ENCODE measurements at regions not wholly inside any gene's neighbourhood (a gene's known extent, or its start where the extent isn't known, plus 50 kb on each side); places are given as distances from the start of the nearest gene placed in this dataset.

DNA sequence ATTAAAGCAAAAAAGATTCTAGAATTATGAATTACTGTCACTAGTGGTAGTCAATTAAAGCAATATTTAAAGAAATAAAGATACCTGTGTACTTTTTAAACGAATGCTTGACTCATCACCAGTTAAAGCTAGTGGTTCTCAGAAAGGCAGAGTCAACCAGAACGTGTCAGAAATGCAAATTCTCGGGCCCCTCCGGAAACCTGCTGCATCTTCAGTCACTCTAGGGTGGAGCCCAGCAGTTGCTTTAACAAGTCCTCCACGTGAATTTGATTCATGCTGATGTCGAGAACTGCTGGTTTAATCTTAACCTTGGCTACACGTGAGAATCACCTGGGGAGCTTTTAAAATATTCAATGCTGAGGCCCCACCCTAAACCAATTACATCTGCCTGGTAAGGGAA, 169.8 kb upstream of the SDK2 start:
- H3K9me3 ChIP-seq (ENCODE audit: control insufficient read depth, insufficient read depth, low read depth, low read length): no peaks in the 10 kb centered on the region
- TF ChIP-seq POLR2AphosphoS5 (IDR thresholded peaks at IDR 0.05; ENCODE audit: low read depth, low read length): no peak
- TF ChIP-seq, protein P1, sequence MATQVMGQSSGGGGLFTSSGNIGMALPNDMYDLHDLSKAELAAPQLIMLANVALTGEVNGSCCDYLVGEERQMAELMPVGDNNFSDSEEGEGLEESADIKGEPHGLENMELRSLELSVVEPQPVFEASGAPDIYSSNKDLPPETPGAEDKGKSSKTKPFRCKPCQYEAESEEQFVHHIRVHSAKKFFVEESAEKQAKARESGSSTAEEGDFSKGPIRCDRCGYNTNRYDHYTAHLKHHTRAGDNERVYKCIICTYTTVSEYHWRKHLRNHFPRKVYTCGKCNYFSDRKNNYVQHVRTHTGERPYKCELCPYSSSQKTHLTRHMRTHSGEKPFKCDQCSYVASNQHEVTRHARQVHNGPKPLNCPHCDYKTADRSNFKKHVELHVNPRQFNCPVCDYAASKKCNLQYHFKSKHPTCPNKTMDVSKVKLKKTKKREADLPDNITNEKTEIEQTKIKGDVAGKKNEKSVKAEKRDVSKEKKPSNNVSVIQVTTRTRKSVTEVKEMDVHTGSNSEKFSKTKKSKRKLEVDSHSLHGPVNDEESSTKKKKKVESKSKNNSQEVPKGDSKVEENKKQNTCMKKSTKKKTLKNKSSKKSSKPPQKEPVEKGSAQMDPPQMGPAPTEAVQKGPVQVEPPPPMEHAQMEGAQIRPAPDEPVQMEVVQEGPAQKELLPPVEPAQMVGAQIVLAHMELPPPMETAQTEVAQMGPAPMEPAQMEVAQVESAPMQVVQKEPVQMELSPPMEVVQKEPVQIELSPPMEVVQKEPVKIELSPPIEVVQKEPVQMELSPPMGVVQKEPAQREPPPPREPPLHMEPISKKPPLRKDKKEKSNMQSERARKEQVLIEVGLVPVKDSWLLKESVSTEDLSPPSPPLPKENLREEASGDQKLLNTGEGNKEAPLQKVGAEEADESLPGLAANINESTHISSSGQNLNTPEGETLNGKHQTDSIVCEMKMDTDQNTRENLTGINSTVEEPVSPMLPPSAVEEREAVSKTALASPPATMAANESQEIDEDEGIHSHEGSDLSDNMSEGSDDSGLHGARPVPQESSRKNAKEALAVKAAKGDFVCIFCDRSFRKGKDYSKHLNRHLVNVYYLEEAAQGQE (IDR thresholded peaks at IDR 0.05; ENCODE audit: insufficient read depth in 1 of 2, low read depth in 2 of 2, low read length in 1 of 2): no peak
- TF ChIP-seq, protein P2, sequence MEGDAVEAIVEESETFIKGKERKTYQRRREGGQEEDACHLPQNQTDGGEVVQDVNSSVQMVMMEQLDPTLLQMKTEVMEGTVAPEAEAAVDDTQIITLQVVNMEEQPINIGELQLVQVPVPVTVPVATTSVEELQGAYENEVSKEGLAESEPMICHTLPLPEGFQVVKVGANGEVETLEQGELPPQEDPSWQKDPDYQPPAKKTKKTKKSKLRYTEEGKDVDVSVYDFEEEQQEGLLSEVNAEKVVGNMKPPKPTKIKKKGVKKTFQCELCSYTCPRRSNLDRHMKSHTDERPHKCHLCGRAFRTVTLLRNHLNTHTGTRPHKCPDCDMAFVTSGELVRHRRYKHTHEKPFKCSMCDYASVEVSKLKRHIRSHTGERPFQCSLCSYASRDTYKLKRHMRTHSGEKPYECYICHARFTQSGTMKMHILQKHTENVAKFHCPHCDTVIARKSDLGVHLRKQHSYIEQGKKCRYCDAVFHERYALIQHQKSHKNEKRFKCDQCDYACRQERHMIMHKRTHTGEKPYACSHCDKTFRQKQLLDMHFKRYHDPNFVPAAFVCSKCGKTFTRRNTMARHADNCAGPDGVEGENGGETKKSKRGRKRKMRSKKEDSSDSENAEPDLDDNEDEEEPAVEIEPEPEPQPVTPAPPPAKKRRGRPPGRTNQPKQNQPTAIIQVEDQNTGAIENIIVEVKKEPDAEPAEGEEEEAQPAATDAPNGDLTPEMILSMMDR (IDR thresholded peaks at IDR 0.05): no peak
- TF ChIP-seq SIN3A (IDR thresholded peaks at IDR 0.05; ENCODE audit: borderline replicate concordance, insufficient read depth, low read depth, low read length): no peak
- no peak for TF ChIP-seq TCF7L2 (IDR thresholded peaks at IDR 0.05; ENCODE audit: low read depth, low read length)
- ATAC-seq: no peak
- no peaks in the 10 kb centered on the region for H3K36me3 ChIP-seq (ENCODE audit: control insufficient read depth, insufficient read depth, low read length)
- intact Hi-C loops (cut with micrococcal nuclease; ENCODE audit: unreplicated experiment): no loop called here
- ChIA-PET CTCF (no interaction called here), POLR2A (no interaction called here)
- no peak overlapping the region for H3K4me3 ChIP-seq (ENCODE audit: low read depth in 2 of 2, low read length in 2 of 2)
- in situ Hi-C loops (cut with HindIII; ENCODE audit: low pct_unique_long_range_greater_than_20kb, low sequenced_read_pairs): no loop called here
- no TSS peak for BruUV-seq (replicated peaks)
- H3K4me1 ChIP-seq (ENCODE audit: control insufficient read depth, insufficient read depth, low read length): no peaks in the 10 kb centered on the region
- H3K27ac ChIP-seq (ENCODE audit: low read length): no peak overlapping the region
- peaks cover 10% of the 10 kb centered on the region; the same call in 1 of the 2 replicates for H3K27me3 ChIP-seq (ENCODE audit: control insufficient read depth, insufficient read depth, low read length)
- DNase-seq (ENCODE audit: low read depth, low spot score): no peak

DNA sequence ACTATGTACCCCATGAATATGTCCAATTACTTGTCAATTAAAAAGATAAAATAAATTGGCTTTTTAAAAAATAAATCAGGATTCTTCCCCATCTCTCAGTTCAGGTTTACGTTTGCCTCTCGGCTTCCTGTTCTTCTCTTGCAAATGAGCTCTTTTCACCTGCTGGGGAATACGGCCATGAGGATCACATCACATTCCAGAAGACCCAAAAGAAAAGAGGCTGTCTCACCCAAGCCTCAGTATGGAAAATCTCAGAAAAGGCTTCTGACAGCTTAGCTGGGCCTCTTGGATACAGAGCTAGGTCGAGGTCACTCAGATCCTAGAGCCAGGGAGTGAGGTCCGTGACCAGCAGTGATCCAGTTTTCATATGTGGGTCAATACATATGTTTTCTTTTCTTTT, 171.2 kb upstream of the SDK2 start:
- no TSS peak for BruUV-seq (replicated peaks)
- in situ Hi-C loops (cut with HindIII; ENCODE audit: low pct_unique_long_range_greater_than_20kb, low sequenced_read_pairs) (no loop called here), intact Hi-C loops (cut with micrococcal nuclease; ENCODE audit: unreplicated experiment) (no loop called here)
- Histone ChIP-seq H3K4me3 (ENCODE audit: low read depth in 2 of 2, low read length in 2 of 2) (no peak overlapping the region), H3K27me3 (ENCODE audit: control insufficient read depth, insufficient read depth, low read length) (peaks cover 10% of the 10 kb centered on the region; the same call in 1 of the 2 replicates), H3K27ac (ENCODE audit: low read length) (no peak overlapping the region), H3K9me3 (ENCODE audit: control insufficient read depth, insufficient read depth, low read depth, low read length) (no peaks in the 10 kb centered on the region), H3K36me3 (ENCODE audit: control insufficient read depth, insufficient read depth, low read length) (no peaks in the 10 kb centered on the region), H3K4me1 (ENCODE audit: control insufficient read depth, insufficient read depth, low read length) (no peaks in the 10 kb centered on the region)
- ChIA-PET CTCF (interaction anchor here (0.6 kb wide), 1 partner anchor 17 kb away, joined by 3 read pairs; no protein-coding TSS in a partner anchor), POLR2A (no interaction called here)
- no peak for TF ChIP-seq SIN3A (IDR thresholded peaks at IDR 0.05; ENCODE audit: borderline replicate concordance, insufficient read depth, low read depth, low read length)
- TF ChIP-seq, protein P2 (IDR thresholded peaks at IDR 0.05): no peak
- no peak for TF ChIP-seq TCF7L2 (IDR thresholded peaks at IDR 0.05; ENCODE audit: low read depth, low read length)
- TF ChIP-seq, protein P1 (IDR thresholded peaks at IDR 0.05; ENCODE audit: insufficient read depth in 1 of 2, low read depth in 2 of 2, low read length in 1 of 2): no peak
- no peak for TF ChIP-seq POLR2AphosphoS5 (IDR thresholded peaks at IDR 0.05; ENCODE audit: low read depth, low read length)
- DNase-seq (ENCODE audit: low read depth, low spot score) (no peak), ATAC-seq (no peak)

Measured in Panc1 (cell line).